Hematopoietic multipotent progenitor cell treated with erythropoietin and hydrocortisone succinate and interleukin-3 and kit ligand, for 6 days (in vitro differentiated cells): ENCODE measurements at regions not wholly inside any gene's neighbourhood (a gene's known extent, or its start where the extent isn't known, plus 50 kb on each side); places are given as distances from the start of the nearest gene placed in this dataset.

Source experiments
- DNase-seq: peaks from one replicate; pipeline ENCODE4 v3.0.0-alpha.2; 2015

DNA sequence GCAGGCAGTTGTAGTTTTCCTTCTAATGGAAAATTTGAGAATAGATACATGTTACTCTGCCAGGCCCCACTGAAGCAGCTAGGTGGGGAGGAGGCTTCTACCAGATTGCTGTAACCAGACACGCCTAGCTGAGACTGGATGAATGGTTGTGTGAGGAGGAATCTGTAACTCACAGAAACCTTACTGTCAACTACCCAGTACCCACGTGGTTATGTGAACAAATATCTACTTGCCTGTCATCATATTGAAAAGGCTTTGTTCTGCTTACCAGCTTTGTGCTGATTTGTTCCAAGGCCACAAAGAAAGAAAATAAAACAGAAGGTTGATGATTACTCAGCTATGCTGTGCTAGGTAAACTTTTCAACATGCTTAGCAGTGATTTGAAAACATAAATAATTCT, 167.2 kb downstream of the CAPZA3 start:
- DNase-seq = no peak

DNA sequence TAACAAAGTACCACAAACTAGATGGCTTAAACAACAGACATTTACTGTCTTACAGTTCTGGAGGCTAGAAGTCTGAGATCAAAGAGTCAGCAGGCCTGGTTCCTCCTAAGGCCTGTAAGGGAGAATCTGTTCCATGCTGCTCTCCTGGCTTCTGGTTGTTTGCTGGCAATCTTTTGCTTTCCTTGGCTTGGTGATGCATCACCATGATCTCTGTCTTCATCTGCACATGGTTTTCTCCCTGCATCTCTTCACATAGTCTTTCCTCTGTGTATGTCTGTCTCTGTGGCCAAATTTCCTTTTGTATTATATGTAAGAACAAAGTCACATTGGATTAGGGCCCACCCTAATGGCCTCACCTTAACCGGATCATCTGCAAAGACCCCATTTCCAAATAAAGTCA, 168.5 kb downstream of the CAPZA3 start:
- DNase-seq = no peak

DNA sequence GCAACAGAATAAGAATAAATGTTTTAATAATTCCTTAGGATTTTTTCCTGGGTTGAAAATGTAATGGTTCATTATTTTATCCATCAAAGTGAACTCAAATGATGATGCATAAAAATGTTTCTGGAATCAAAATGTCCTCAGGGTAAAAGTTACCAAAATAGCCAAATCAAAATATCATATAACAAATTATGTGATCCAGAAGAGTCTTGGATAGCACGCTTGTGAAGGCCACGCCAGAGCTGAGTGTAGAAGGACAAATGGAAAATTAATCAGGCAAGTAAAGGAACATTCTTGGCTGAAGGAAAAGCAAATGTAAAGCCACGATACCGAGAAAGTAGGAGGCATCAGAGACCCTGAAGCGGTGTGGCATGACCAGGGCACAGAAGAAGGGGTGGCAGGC, 169.2 kb downstream of the CAPZA3 start:
- no peak for DNase-seq

DNA sequence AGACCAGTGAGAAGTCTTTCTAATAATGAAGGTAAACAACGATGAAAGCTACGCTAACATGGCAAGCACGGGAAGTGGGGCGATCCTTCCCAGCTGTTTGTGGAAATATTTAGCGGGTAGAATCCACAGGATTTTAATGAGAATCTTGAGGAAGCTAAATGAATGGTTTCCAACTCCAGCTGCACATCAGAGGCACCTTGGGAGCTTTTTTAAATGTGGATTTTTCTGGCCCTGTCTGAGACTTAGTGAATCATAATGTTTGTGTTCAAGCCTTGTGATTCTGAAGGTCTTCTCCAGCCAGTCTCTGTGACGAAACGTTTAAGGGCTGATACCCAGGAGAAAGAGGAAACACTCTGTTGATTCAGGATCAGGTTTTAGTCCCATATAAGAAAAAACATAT, 169.8 kb downstream of the CAPZA3 start:
- DNase-seq = no peak

DNA sequence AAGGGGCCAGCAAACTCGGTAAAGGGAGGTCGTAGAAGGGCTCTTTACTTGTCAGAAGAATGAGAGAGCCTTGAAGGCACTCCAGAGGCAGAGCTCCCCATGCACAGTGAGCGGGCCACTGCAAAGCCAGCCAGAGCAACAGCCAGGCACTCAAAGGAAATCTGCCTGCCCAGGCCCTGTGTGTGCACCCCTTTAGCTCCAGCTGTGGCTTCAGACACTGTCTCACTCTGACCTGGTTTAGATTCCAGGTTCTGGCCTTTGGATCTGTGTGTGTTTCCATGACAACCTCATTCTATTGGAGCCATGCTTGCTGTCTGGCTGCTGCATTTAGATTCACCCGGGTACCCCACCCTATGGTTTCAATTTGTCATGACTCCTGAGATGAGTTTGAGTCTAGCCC, 170.3 kb downstream of the CAPZA3 start:
- DNase-seq = no peak

DNA sequence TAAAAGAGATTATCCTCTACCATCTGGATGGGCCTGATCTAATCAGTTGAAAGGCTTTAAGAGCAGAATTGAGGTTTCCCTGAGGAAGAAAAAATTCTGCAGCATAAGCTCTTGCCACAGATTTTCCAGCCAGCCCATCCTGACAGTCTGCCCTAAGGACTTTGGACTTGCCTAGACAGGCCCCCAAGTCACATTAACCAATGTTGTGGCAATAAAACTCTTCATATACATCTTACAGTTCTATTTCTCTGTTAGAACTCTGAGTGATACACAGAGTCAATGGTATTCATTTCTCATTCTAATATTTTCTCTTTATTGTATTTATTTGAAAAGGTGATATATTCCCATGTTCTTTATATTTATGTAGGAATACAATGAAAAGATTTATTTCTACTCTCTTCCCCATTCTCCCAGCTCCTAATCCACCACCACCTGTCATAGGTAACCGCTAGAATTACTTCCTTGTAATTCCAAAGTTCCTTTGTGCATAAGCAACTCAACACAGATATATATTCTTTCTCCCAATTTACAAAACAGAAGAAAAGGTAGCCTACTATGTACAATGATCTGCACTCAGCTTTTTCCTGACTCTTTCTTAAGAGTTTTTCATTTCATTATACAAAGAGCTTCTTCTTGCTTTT, 182.1 kb downstream of the CAPZA3 start:
- no peak for DNase-seq

DNA sequence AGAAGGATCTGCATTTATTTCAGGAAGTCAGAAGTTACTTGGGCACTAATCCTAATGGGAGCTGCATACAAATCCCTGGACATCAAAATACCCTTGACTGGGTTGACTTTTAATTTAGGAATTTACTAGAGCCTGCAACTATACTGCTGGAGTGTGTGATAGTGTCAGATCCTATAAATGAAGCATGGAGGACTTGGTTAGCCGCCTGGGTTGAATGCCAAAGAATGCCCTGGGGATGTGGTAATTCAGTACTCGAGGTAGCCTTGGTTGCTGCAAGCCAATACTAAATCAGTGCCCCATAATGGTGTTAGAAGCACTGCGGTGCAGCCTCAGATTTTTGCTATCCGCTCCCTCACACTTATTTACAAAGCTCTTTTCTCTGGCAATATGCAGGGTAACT, 184.9 kb downstream of the CAPZA3 start:
- no peak for DNase-seq

DNA sequence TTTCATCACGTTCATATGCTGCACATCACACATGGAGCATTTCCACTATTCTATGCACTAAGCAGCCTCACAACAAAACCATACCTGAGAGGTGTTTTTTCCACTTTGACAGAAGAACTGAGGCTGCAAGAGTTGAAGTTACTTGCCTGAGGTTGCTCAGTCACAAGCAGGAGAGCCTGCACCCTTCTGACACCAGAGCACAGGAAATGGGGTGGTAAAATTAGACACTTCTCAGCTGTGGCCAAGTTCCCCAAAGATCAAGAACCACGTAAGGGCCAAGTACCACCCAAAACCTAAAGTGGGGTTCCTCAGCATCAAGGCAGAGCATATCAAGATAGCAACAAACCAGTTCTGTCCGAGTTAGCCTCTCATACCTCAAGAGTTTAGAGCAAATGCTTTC, 185.8 kb downstream of the CAPZA3 start:
- no peak for DNase-seq

DNA sequence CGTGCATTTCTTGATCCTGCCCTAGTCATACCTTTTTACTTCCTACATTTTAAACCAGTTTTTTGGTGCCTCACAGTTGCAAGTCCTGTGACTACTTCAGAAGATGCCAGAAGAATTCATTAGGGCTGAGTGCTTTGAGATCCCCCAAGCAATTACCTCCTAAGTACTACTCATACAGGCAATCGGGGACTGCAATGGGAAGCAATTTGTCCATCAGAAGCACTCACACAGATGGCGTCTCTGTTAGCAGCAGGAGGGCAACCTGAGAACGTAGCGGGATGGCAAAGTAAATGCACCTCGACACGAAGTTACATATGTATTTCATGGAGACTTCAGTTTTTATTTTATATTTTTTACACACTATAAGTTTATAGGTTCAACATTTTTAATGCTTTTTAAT, 188.3 kb downstream of the CAPZA3 start:
- no peak for DNase-seq

DNA sequence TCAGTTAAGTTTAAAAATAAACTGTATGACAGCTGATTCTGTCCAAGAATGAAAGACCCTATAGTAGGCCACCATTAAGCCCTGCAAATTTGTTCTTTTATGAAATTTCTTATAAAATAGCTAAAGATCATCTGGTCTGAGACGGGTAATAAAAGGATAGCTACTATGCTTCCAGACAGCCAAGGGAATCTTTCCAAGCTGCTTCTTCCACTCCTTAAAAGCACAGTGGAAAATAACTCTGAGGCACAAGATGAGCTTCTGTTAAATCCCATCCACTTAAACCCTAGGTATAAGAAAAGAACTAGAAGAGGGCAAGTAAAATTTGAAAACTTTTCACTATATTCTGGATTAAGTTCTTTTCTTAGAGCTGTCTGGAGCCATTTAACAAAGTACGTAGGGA, 194.3 kb downstream of the CAPZA3 start:
- DNase-seq = no peak

DNA sequence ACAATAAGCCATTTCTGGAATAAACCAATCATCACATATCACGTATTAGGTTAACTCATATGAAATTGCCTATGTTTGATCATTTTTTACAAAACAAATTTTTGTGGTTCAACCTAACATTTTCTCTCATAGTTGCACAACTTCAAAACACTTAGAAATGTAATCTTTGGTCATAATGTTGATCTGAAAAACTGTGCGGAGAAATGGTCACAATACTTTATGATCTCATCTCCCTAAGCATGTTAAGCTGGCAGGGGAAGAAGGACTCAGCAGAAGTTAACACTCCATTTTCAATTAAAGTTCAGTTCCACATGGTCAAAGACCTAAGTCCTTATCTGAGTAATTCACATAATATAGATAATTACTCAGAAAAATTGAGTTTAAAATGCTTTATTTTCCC, 194.8 kb downstream of the CAPZA3 start:
- no peak for DNase-seq

DNA sequence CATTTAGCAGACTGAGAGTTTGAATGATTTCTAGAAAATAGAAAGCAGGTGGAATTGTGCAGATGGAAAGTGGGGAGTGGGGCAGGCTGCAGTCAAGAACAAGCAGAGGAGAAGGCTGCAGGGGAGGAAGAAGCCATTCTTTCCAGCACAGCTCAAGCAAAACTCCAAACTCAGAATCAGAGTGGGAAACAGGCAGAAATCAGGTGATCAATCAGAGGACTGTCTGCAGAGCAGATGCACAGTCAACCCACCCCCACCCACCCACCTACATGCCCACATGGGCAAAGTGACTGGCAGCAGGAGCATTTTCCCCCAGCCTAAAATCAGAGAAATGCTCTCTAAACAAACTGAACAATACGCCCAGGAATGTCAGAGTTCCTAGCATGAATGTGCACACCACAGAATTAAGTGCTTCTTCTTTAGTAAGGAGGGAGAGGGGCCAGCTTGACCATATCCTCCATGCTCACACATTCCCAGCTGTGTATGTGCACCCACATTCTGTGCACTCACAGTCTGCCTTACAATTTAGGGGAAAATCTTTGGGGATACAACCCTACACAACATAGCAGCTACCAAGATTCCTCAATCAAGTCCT, 194.1 kb upstream of the PLEKHA5 start:
- no peak for DNase-seq

DNA sequence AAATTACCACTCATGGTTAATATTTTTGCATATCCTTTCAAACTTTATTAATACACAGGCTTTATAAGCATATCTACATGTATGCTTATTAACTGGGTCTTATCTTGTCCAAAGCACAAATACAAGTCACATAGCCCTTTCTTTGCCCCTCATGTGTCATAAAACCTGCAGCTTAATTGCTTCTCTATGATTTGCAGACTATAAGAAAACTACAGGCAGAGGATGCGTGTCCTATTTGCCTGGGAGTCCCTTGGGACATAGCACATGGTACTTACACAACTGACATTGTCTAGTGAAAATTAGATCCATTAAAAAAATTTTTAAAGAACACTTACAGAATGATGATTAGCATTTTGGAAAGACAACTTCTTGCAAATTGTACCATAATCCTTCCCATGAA, 190.5 kb upstream of the PLEKHA5 start:
- DNase-seq = no peak

DNA sequence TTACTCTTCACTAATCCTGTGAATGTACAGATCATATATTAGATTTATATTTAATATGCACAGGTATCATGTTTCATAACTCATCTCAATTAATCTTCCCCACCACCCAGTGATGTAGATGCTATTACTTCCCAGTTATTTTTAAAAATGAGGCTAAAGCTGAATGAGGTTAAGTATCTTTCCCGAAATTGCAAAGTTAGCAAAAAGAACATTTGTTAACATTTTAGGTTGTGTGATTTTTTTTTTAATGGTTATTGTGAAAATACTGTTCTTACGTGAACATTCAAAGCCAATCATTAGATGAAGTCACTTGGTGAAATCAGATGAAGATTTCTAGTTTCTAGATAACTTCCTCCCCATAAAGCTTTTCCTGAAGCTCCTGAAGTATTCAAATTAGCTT, 186.9 kb upstream of the PLEKHA5 start:
- no peak for DNase-seq

DNA sequence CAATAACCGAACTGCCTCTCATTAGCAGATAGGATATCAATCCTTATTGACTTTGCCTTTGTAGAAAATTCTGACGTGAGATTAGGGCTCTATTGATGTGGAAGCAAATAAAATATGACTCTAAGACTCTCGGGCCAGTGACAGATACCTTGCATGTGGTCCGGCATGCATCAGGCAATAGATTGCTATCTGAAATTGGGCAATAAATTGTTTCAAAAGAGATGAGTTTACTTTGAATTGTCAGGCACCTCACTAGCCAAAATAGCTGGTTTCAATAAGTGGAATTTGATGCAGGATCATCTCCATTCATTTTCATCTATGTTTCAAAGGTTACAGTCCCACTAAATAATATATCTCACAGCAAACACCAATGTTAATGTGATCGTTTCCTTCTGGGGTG, 186.3 kb upstream of the PLEKHA5 start:
- peak; percentile 4 for DNase-seq

DNA sequence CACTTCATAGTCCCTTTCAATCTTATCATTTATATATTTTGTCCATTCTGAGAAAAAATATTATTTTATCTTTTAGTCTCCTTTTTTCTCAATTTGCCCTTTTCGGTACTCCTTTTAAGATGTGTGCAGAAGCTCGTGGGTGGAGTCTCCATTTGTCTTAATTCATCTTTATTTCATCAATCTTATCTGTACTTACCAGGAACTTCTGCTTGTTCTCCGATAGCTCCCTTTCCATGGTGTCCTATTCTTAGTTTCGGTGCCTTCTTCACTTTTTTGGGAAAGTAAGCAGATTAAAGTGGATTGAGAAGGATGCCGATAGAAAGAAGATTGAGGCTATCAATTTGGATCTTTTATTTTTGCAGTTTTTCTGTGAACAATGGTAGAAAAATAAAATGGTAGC, 183.4 kb upstream of the PLEKHA5 start:
- DNase-seq = no peak

DNA sequence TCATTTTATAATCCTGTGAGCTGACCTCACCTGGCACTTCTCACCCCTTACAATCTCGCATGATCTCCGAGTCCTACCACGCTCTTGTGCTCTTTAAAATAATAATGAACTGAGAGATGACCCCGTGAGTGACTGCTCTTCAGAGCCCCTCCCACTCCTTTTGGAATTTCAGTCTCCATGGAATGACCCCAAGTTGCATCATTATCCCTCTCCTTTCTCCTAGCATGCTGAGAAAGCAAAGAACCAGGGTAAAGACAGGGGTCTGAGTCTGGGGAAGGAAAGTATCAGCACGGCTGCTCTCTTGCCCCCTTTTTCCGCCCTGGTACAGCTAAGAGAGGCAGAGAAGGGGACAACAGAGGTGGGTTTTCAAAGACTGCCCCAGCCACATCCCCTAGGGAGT, 178.3 kb upstream of the PLEKHA5 start:
- no peak for DNase-seq

DNA sequence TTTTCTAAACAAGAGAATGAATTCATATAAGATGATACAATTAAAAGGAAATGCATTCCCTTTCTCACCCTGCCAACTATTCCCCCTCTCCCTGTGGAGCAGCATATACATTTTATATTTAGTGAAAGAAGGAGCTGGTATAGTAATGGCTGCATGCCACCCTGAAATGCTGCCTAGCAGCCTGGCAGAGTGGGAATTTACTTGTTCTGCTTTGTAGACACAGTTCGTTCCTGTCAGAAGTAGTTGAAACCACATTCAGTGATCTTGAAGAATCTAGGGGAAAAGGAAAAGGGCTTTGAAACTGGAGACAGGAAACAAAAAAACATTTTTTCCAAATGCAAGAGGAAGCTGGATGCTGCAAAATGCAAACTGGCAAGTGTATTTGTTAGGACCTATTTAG, 176.0 kb upstream of the PLEKHA5 start:
- DNase-seq = no peak

DNA sequence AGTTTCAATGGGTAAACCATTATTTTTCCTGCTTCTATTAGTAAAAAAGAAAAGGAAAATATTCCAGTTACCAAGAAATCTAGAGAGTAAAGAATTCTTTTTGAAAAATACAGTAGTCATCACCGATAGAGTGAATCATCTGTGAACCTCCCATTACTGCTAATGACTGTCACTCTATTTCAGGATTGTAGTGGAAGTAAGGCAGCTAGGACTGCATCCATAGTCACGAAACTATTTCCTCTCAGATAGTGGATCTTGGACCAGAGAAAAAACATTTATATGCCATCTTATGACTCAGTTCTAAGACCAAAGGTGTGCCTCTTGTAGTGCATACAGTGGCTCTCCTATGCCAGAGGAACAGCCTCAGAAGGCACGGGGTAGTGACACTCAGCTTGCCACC, 173.9 kb upstream of the PLEKHA5 start:
- no peak for DNase-seq

DNA sequence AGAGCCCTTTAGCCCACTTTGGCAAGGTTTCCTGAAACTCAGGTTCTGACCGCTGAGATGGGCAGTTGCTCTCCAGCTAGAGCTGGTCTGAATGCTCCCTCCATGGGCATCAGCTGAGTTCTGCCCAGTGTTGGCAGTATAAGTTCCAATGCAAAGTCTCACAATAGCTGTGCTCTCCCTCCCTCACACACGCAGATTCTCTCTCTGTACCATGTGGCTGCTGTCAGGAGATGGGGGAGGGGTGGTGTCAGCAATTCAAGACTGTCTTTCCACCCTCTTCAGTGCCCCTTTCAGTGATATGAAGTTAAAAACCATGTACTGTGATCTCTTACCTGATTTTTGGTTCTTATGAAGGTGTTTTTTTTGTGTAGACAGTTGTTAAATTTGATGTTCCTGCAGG, 164.3 kb upstream of the PLEKHA5 start:
- no peak for DNase-seq

DNA sequence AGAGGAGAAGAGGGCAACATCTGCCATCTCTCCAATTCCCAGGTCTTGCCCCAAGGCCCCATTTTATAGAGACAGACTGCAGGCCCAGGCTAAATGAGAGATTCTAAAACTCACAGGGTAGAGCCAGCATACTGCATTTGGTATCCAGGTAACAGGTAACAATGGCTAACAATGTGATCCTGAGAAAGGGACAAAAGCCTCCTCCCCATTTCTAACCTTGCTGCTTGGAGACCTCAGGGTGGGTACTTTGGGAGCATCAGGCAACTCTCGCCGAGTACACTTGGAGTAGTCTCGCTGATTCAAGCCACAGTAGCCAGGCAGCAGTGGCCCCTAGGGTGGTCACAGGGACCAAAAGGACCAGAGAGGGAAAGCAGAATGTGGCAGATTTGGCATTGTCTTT, 162.6 kb upstream of the PLEKHA5 start:
- no peak for DNase-seq

DNA sequence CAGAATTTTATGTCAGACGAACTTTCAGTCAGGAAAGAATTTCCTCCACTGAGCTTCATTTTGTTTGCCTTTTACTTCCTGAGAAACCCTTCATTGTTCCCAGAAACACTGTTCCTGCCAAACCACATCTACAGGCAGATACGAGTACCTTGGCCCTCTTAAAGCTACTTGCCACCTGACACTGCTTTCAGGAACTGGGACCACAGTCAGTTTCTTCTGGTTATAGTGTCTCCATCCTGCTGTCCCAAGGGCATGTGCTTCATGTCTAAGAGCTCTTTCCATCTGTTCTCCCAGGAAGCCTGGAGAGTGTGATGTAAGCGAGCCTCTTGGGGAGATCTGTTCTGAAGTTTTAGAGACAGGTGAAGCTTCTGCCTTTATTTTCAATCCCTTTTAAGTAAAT, 161.7 kb upstream of the PLEKHA5 start:
- DNase-seq = no peak

DNA sequence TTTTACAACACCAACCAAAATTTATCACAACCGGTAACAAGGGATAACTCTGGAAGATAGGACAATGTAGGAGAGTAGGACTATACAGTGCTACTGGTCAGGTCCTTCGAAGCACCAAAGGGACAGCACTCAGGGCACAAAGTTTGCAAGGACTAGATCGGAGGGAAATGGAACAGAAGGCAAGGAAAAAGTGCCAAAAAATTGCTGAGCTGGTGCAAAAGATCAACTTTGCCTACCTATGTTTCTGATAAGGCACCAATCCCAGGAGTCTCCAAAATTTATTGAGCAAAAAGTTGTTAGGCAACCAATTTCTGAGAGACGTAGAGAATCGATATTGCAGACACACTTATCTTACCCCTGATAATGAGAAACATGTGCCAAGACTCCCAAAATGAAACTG, 160.0 kb upstream of the PLEKHA5 start:
- no peak for DNase-seq

DNA sequence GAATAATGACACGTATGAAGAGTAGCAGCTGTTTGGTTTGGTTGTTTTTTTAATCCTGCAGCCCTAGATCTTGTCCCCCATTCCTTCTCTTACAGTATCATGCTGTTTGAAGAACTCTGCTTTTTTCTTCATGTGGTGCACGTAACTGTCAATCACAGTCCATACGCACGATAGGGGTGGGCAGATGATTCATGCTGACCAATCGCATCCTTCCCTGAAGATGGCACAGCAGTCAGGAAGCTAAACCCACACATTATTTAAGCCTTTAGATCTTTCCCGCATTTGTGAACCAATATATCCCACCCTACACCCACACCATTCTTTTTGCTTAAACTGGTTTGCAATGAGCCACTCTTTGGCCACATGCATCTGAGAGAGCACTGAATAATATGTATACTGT, 158.9 kb upstream of the PLEKHA5 start:
- DNase-seq = no peak

DNA sequence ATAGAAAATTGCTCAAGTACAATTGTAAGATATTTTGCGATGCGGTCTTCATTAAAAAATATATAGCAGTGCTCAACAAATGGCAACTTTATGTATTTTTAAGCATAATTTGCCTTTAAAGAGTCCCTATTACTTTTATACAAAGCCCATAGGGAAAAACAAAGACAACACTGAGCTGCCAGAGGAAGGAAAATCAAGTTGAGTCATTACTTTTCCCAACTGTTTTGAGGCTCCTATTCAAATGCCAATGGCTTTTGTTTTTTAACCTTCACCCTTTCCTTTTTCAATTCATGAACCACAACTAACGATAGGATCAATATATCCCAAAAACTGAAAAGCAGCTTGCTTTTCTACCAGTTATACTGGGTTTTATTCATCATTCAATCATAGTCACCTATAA, 157.6 kb upstream of the PLEKHA5 start:
- DNase-seq = no peak

DNA sequence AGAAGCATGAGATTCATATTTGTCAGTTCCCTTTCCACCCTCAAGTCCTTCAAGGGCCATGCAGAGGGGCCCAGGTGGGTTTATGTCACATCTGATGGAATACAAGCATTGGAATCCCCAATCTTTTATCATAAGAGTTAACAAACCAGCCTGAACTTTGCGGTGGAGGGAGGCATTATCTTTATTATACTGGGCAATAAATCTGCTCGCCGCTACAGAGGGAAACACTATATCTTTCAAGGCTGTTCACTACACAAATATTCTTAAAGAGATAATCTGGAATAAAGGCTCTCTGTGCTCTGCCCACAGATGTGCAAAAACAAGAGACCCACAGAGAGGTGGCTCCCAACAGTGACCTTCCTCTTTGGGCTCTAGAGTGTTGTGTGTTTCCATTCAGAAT, 153.6 kb upstream of the PLEKHA5 start:
- no peak for DNase-seq
